K562 (cell line): ENCODE measurements at regions not wholly inside any gene's neighbourhood (a gene's known extent, or its start where the extent isn't known, plus 50 kb on each side); places are given as distances from the start of the nearest gene placed in this dataset.

Experiments
- ATAC-seq: fragments of 200-7000 bp; cut with Tn5 transposase; 3 replicates; pipeline ENCODE4 v1.9.1; 2020; ENCODE audit warnings: moderate library complexity
- BruUV-seq: library from RNA; stranded (reverse); fragments of 400-500 nt; replicated peaks from 2 replicates; lab custom pipeline; 2021; lab: Mats Ljungman, UMichigan
- CTCF ChIA-PET: fragments of 300-600 bp; formaldehyde crosslinking; extraction: SDS; loops from one replicate; lab custom pipeline; 2021; ENCODE audit warnings: low intra/inter-chr PET ratio; lab: Yijun Ruan, JAX
- POLR2A ChIA-PET: fragments of 300-600, 350-650 bp; sonication (Branson Sonifier 250); formaldehyde crosslinking; extraction: SDS; loops from one replicate; lab custom pipeline; 2021; ENCODE audit warnings: antibody characterized with exemption, inconsistent platforms; lab: Yijun Ruan, JAX
- DNase-seq, 4 experiments: peaks; one replicate each; pipeline versions ENCODE4 v3.0.0 to v3.0.0-alpha.2; 2011 to 2018; ENCODE audit warnings: low spot score in 3 of 4, mixed read lengths in 3 of 4; ENCODE audit errors: extremely low read depth in 1 of 4
- FAIRE-seq: peaks from 2 replicates; lab custom pipeline; 2011; peaks lifted over from hg19 to GRCh38; lab: Jason Lieb, UNC
- H2AFZ ChIP-seq: 2 replicates; pipeline ENCODE4 v1.6.0; 2011; ENCODE audit warnings: low read depth, low read length, control low read depth, inconsistent platforms
- H3K27ac ChIP-seq: fragments of 200-600 bp; 3 replicates; pipeline ENCODE4 v1.8.0; 2011; ENCODE audit warnings: low read depth, mild to moderate bottlenecking, control low read depth, inconsistent platforms, low read length, moderate library complexity, mixed read lengths; ENCODE audit errors: extremely low read depth
- H3K27me3 ChIP-seq, 2 experiments: fragments of 300-600 bp in 1 of 2; 2 replicates in 1 of 2; 3 replicates in 1 of 2; pipeline versions ENCODE4 v1.6.0 to v1.8.0; 2011; ENCODE audit warnings: inconsistent platforms in 2 of 2, low read length in 2 of 2, mild to moderate bottlenecking in 1 of 2, mixed read lengths in 1 of 2, moderate library complexity in 1 of 2; ENCODE audit not compliant: control insufficient read depth in 2 of 2, insufficient read depth in 2 of 2
- H3K36me3 ChIP-seq: fragments of 300-600 bp; 3 replicates; pipeline ENCODE4 v1.8.0; 2011; ENCODE audit warnings: mild to moderate bottlenecking, low read length, inconsistent platforms; ENCODE audit not compliant: control insufficient read depth, insufficient read depth
- H3K4me1 ChIP-seq, 2 experiments: fragments of 200-600 bp in 1 of 2; replicated peaks in 1 of 2; 2 replicates in 1 of 2; 3 replicates in 1 of 2; pipeline versions ENCODE4 v1.5.1 to v1.8.0; 2011; ENCODE audit warnings: inconsistent platforms in 2 of 2, low read length in 2 of 2, mild to moderate bottlenecking in 1 of 2, mixed read lengths in 1 of 2, moderate library complexity in 1 of 2; ENCODE audit not compliant: control insufficient read depth in 2 of 2, insufficient read depth in 2 of 2
- H3K4me2 ChIP-seq: 2 replicates; pipeline ENCODE4 v1.6.1; 2011; ENCODE audit warnings: low read length, control low read depth, inconsistent platforms, mixed read lengths; ENCODE audit not compliant: insufficient read depth
- H3K4me3 ChIP-seq: fragments of 200-600 bp; sonication (generic), shearing (Covaris generic); 2 replicates; pipeline ENCODE4 v1.5.1; 2016; ENCODE audit warnings: control low read depth, inconsistent platforms
- H3K79me2 ChIP-seq: fragments of 200-600 bp; 3 replicates; pipeline ENCODE4 v1.8.0; 2011; ENCODE audit warnings: low read length, inconsistent platforms; ENCODE audit not compliant: control insufficient read depth, insufficient read depth
- H3K9ac ChIP-seq, 2 experiments: 2 replicates each; pipeline versions ENCODE4 v1.6.0 to v1.6.1; 2011; ENCODE audit warnings: low read depth in 2 of 2, low read length in 2 of 2, control low read depth in 1 of 2, inconsistent platforms in 1 of 2, mild to moderate bottlenecking in 1 of 2, mixed read lengths in 1 of 2; ENCODE audit not compliant: insufficient read depth in 1 of 2
- H3K9me1 ChIP-seq: one replicate; pipeline ENCODE4 v1.6.0; 2011; ENCODE audit warnings: inconsistent platforms, mild to moderate bottlenecking, low read length, moderate library complexity; ENCODE audit not compliant: control insufficient read depth, insufficient read depth
- H3K9me3 ChIP-seq: replicated peaks from 2 replicates; pipeline ENCODE4 v1.5.1; 2011; ENCODE audit warnings: low read depth, low read length, inconsistent platforms; ENCODE audit not compliant: control insufficient read depth, insufficient read depth
- H4K20me1 ChIP-seq: replicated peaks from 2 replicates; pipeline ENCODE4 v1.6.1; 2011; ENCODE audit warnings: low read length, inconsistent platforms, mixed read lengths; ENCODE audit not compliant: control insufficient read depth, insufficient read depth
- ADNP ChIP-seq: fragments of 200-800 bp; sonication (Bioruptor generic); IDR thresholded peaks from 2 replicates; pipeline ENCODE4 v1.6.1; 2016; ENCODE audit warnings: missing genetic modification characterization, missing compliant biosample characterization
- BRF1 ChIP-seq: IDR thresholded peaks from 3 replicates; pipeline ENCODE4 v1.6.1; 2011; ENCODE audit warnings: borderline replicate concordance, mild to moderate bottlenecking; ENCODE audit not compliant: insufficient read length; ENCODE audit errors: extremely low read depth
- C11orf30 ChIP-seq: fragments of 450-650 bp; IDR thresholded peaks from 2 replicates; pipeline ENCODE4 v1.6.1; 2016; ENCODE audit warnings: low read depth, mild to moderate bottlenecking
- CBFA2T2 ChIP-seq: fragments of 450-650 bp; conservative IDR thresholded peaks from 2 replicates; pipeline ENCODE4 v1.6.1; 2017; ENCODE audit warnings: mild to moderate bottlenecking
- MYNN ChIP-seq, 2 experiments: sonication (generic); formaldehyde crosslinking in 1 of 2; IDR thresholded peaks; 2 replicates each; pipeline versions ENCODE4 v1.5.0 to v1.6.1; 2016 to 2020; ENCODE audit warnings: antibody characterized with exemption in 1 of 2, missing genetic modification reagents in 1 of 2
- NR2F6 ChIP-seq: fragments of 450-650 bp; formaldehyde crosslinking; IDR thresholded peaks from 2 replicates; pipeline ENCODE4 v1.4.0; 2020; ENCODE audit warnings: mild to moderate bottlenecking
- RFX7 ChIP-seq: fragments of 250-450 bp; sonication (Bioruptor Pico); IDR thresholded peaks from 2 replicates; pipeline ENCODE4 v1.5.1; 2021; ENCODE audit warnings: mild to moderate bottlenecking
- SAP30 ChIP-seq: fragments of 200-600 bp; sonication (generic); IDR thresholded peaks from 2 replicates; pipeline ENCODE4 v1.6.1; 2012; ENCODE audit warnings: borderline replicate concordance, low read depth, mild to moderate bottlenecking, moderate library complexity, low read length, control low read depth, inconsistent platforms; ENCODE audit not compliant: insufficient read depth, poor library complexity, severe bottlenecking
- SMAD3 ChIP-seq: fragments of 450-650 bp; formaldehyde crosslinking; conservative IDR thresholded peaks from 2 replicates; pipeline ENCODE4 v1.4.0; 2020; ENCODE audit warnings: mild to moderate bottlenecking
- SPI1 ChIP-seq: IDR thresholded peaks from 2 replicates; pipeline ENCODE4 v1.6.1; 2011; ENCODE audit warnings: low read depth, low read length, control low read depth, borderline replicate concordance
- ZNF133 ChIP-seq: fragments of 250-450 bp; sonication (Bioruptor Pico); IDR thresholded peaks from 2 replicates; pipeline ENCODE4 v1.4.0; 2020; ENCODE audit warnings: mild to moderate bottlenecking
- ZNF263 ChIP-seq: sonication (generic); formaldehyde crosslinking; IDR thresholded peaks from 2 replicates; pipeline ENCODE4 v1.8.0; 2022; ENCODE audit warnings: mild to moderate bottlenecking, missing genetic modification reagents, borderline replicate concordance
- WGBS: fragments of 100-300 bp; shearing (Covaris generic); methylation state at CpG from one replicate; pipeline ENCODE4 v1.1.6; 2016; ENCODE audit warnings: low coverage, mixed read lengths; ENCODE audit not compliant: insufficient coverage; ENCODE audit errors: missing lambda C conversion rate; 5-methylcytosine and 5-hydroxymethylcytosine counted together
- in situ Hi-C: fragments of 300-500 bp; cut with MboI; formaldehyde crosslinking; loops from 4 replicates; pipeline ENCODE4 v1.15.0; 2018; ENCODE audit warnings: inconsistent platforms, mixed read lengths
- intact Hi-C: fragments of 100-400 bp; cut with micrococcal nuclease; formaldehyde crosslinking; loops from 2 replicates; pipeline ENCODE4 v1.14.2; 2022
- TF ChIP-seq, protein P1 (sequence below), 3 experiments: fragments of 200-800 bp in 1 of 3; sonication (Bioruptor generic) in 1 of 3; sonication (generic) in 1 of 3; formaldehyde crosslinking in 1 of 3; IDR thresholded peaks; 2 replicates each; pipeline versions ENCODE4 v1.6.1 to v1.8.0; 2016 to 2022; ENCODE audit warnings: mild to moderate bottlenecking in 2 of 3, missing compliant biosample characterization in 2 of 3, missing genetic modification characterization in 2 of 3, missing genetic modification reagents in 1 of 3
- TF ChIP-seq, protein P2 (sequence below): fragments of 250-450 bp; sonication (Bioruptor Pico); IDR thresholded peaks from 2 replicates; pipeline ENCODE4 v1.5.0; 2021; ENCODE audit warnings: mild to moderate bottlenecking, borderline replicate concordance
- TF ChIP-seq, protein P3 (sequence below), 2 experiments: IDR thresholded peaks; 2 replicates each; pipeline ENCODE4 v1.6.1; 2011; ENCODE audit warnings: borderline replicate concordance in 1 of 2, control low read depth in 1 of 2, low read depth in 1 of 2, low read length in 1 of 2, mild to moderate bottlenecking in 1 of 2, mixed read lengths in 1 of 2, moderate library complexity in 1 of 2; ENCODE audit not compliant: insufficient read depth in 1 of 2, insufficient read length in 1 of 2, poor library complexity in 1 of 2, severe bottlenecking in 1 of 2; ENCODE audit errors: extremely low read depth in 1 of 2

DNA sequence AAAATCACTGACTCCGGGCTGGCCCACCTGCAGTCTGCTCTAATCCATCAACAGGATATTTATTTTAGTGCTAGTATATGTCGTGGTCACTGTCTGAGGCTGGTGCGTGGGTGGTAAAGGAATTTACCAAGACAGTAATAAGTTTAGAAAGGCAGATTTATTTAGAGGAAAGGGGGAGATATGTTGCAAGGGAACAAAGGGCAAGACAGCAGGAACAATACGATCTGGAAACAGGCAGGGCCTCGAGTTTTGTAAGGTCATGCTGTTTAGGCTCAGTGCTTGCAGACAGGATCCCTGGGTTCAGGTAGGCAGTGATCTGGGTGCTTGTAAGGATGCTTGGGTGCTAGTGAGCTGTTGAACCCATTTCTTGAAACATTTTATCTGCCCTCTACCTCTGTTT lies 748.2 kb upstream of the SLITRK5 start:
- CTCF ChIA-PET, result no interaction called here

More for the DNA sequence above, 748.2 kb upstream of the SLITRK5 start:
- DNase-seq (no peak), FAIRE-seq (no peak), ATAC-seq (no peak)
- Histone ChIP-seq H3K4me2 (no peak overlapping the region), H3K9ac (no peak overlapping the region), H3K4me1 (no peaks in the 10 kb centered on the region), H3K27ac (no peak overlapping the region), H4K20me1 (no peaks in the 10 kb centered on the region), H3K36me3 (no peaks in the 10 kb centered on the region), H3K9me3 (no peaks in the 10 kb centered on the region), H3K9me1 (no peaks in the 10 kb centered on the region), H3K79me2 (no peaks in the 10 kb centered on the region), H2AFZ (no peak overlapping the region), H3K4me3 (no peak overlapping the region), H3K27me3 (no peaks in the 10 kb centered on the region)
- WGBS, result 3% methylated on average over 4 of the region's 5 CpGs
- in situ Hi-C loops, result no loop called here
- POLR2A ChIA-PET, result no interaction called here
- BruUV-seq, result no TSS peak
- intact Hi-C loops, result no loop called here
- TF ChIP-seq, protein P1, sequence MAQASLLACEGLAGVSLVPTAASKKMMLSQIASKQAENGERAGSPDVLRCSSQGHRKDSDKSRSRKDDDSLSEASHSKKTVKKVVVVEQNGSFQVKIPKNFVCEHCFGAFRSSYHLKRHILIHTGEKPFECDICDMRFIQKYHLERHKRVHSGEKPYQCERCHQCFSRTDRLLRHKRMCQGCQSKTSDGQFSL (CRISPR knock-in tag; IDR thresholded peaks at IDR 0.05), result no peak
- TF ChIP-seq, protein P1 (tag; IDR thresholded peaks at IDR 0.05), result no peak
- no peak for TF ChIP-seq SAP30
- no peak for TF ChIP-seq ADNP (tag)
- TF ChIP-seq RFX7 (CRISPR knock-in tag), result no peak
- no peak for TF ChIP-seq ZNF263 (CRISPR knock-in tag)
- TF ChIP-seq SPI1, result no peak
- TF ChIP-seq C11orf30, result no peak
- TF ChIP-seq ZNF133, result no peak
- TF ChIP-seq MYNN (IDR thresholded peaks at IDR 0.05), result no peak
- TF ChIP-seq MYNN (CRISPR knock-in tag; IDR thresholded peaks at IDR 0.05), result no peak
- no peak for TF ChIP-seq SMAD3 (CRISPR knock-in tag)
- no peak for TF ChIP-seq CBFA2T2
- no peak for TF ChIP-seq BRF1
- TF ChIP-seq, protein P2, sequence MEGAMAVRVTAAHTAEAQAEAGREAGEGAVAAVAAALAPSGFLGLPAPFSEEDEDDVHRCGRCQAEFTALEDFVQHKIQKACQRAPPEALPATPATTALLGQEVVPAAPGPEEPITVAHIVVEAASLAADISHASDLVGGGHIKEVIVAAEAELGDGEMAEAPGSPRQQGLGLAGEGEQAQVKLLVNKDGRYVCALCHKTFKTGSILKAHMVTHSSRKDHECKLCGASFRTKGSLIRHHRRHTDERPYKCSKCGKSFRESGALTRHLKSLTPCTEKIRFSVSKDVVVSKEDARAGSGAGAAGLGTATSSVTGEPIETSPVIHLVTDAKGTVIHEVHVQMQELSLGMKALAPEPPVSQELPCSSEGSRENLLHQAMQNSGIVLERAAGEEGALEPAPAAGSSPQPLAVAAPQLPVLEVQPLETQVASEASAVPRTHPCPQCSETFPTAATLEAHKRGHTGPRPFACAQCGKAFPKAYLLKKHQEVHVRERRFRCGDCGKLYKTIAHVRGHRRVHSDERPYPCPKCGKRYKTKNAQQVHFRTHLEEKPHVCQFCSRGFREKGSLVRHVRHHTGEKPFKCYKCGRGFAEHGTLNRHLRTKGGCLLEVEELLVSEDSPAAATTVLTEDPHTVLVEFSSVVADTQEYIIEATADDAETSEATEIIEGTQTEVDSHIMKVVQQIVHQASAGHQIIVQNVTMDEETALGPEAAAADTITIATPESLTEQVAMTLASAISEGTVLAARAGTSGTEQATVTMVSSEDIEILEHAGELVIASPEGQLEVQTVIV (CRISPR knock-in tag), result no peak
- no peak for TF ChIP-seq NR2F6 (CRISPR knock-in tag)
- TF ChIP-seq, protein P3, sequence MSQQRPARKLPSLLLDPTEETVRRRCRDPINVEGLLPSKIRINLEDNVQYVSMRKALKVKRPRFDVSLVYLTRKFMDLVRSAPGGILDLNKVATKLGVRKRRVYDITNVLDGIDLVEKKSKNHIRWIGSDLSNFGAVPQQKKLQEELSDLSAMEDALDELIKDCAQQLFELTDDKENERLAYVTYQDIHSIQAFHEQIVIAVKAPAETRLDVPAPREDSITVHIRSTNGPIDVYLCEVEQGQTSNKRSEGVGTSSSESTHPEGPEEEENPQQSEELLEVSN (IDR thresholded peaks at IDR 0.05; ENCODE audit: borderline replicate concordance in 1 of 2, extremely low read depth in 1 of 2, insufficient read depth in 1 of 2, insufficient read length in 1 of 2, low read depth in 1 of 2, low read length in 1 of 2, poor library complexity in 1 of 2, severe bottlenecking in 1 of 2), result no peak
